ENCODE measurements at regions not wholly inside any gene's neighbourhood (a gene's known extent, or its start where the extent isn't known, plus 50 kb on each side); places are given as distances from the start of the nearest gene placed in this dataset.
"Not testable (repeated sequence)": the region's sequence is repeated elsewhere in the genome, so short reads cannot be mapped to it uniquely, and the experiment has no call there.

DNA sequence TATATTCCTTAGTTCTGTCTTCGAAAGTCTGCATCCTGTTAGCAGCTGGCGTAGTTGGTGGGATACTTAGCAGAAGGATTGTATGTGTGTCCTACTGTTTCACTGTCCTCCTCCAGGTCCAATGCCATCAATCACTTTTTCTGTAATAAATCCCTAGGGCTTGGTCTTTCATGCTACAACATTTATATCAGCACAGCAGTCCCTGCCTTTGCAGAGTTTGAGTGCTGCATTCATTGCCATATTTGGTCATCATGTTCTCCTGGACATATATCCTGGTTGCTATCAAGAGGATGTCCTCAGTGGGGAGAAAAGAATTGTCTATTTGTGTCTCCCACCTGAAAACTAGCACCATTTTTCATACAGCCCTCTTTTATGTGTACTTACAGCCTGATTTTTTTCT, 67.0 kb downstream of the OR5AK2 start:
- DNase-seq (ENCODE audit: low read depth in 2 of 2): no peak

GRCh38 chr11:57056735-57057134, 68.0 kb downstream of the OR5AK2 start:
- Histone ChIP-seq H3K79me2 (ENCODE audit: control insufficient read depth, insufficient read depth, low read length) (no peaks in the 10 kb centered on the region), H3K36me3 (ENCODE audit: control insufficient read depth, insufficient read depth, low read length) (no peaks in the 10 kb centered on the region), H3K27me3 (ENCODE audit: control insufficient read depth, insufficient read depth, low read length) (no peaks in the 10 kb centered on the region), H2AFZ (ENCODE audit: low read length) (no peak overlapping the region), H3K9me3 (ENCODE audit: control insufficient read depth, insufficient read depth, low read depth, low read length) (no peaks in the 10 kb centered on the region), H4K20me1 (ENCODE audit: control insufficient read depth, extremely low read depth, insufficient read depth, low read length) (no peaks in the 10 kb centered on the region), H3K9ac (ENCODE audit: insufficient read depth, low read length) (no peak overlapping the region), H3K4me2 (ENCODE audit: extremely low read depth, insufficient read depth, low read length) (no peak overlapping the region), H3K4me3 (replicated peaks in 1 of 4; ENCODE audit: control extremely low read depth in 1 of 4, insufficient read depth in 1 of 4, low read depth in 3 of 4, low read length in 4 of 4) (no peak overlapping the region), H3K27ac (ENCODE audit: insufficient read depth, low read length) (no peak overlapping the region), H3K4me1 (ENCODE audit: control insufficient read depth, extremely low read depth, insufficient read depth, low read length) (no peaks in the 10 kb centered on the region)
- TF ChIP-seq CTCF (conservative IDR thresholded peaks at IDR 0.05 in 1 of 2, IDR thresholded peaks at IDR 0.05 in 1 of 2; ENCODE audit: low read depth in 1 of 2, low read length in 2 of 2) (no peak), EZH2 (IDR thresholded peaks at IDR 0.05; ENCODE audit: low read length, missing control alignments) (no peak)
- DNase-seq (ENCODE audit: low read depth in 2 of 2): no peak

More for the DNA sequence above, 67.0 kb downstream of the OR5AK2 start:
- Histone ChIP-seq H3K9me3 (ENCODE audit: control insufficient read depth, insufficient read depth, low read depth, low read length) (no peaks in the 10 kb centered on the region), H3K27ac (ENCODE audit: insufficient read depth, low read length) (no peak overlapping the region), H3K4me3 (replicated peaks in 1 of 4; ENCODE audit: control extremely low read depth in 1 of 4, insufficient read depth in 1 of 4, low read depth in 3 of 4, low read length in 4 of 4) (no peak overlapping the region), H3K79me2 (ENCODE audit: control insufficient read depth, insufficient read depth, low read length) (no peaks in the 10 kb centered on the region), H3K4me1 (ENCODE audit: control insufficient read depth, extremely low read depth, insufficient read depth, low read length) (no peaks in the 10 kb centered on the region), H4K20me1 (ENCODE audit: control insufficient read depth, extremely low read depth, insufficient read depth, low read length) (no peaks in the 10 kb centered on the region), H3K9ac (ENCODE audit: insufficient read depth, low read length) (no peak overlapping the region), H3K36me3 (ENCODE audit: control insufficient read depth, insufficient read depth, low read length) (no peaks in the 10 kb centered on the region), H3K4me2 (ENCODE audit: extremely low read depth, insufficient read depth, low read length) (no peak overlapping the region), H3K27me3 (ENCODE audit: control insufficient read depth, insufficient read depth, low read length) (no peaks in the 10 kb centered on the region), H2AFZ (ENCODE audit: low read length) (no peak overlapping the region)
- TF ChIP-seq CTCF (conservative IDR thresholded peaks at IDR 0.05 in 1 of 2, IDR thresholded peaks at IDR 0.05 in 1 of 2; ENCODE audit: low read depth in 1 of 2, low read length in 2 of 2) (no peak), EZH2 (IDR thresholded peaks at IDR 0.05; ENCODE audit: low read length, missing control alignments) (no peak)

DNA sequence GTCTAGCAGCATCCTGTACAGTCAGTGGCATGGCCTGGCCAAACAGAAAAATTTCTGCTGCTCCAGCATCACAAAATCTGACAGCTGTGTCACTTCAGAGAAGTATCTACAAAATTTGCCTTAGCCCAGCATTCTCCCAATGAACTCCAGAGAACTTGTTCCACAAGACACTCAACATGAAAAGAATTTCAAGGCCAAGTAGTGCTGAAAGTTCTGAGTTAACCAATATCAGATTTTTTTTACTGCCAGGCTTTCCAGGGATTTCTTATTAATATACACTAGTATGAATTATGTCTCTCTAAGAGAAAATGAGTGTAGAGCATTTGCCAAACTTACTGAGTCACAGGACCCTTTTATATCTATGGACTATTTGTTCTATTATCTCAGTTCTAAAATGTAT, 68.8 kb downstream of the OR5AK2 start:
- H3K9me3 ChIP-seq (ENCODE audit: control insufficient read depth, insufficient read depth, low read depth, low read length): no peaks in the 10 kb centered on the region
- H3K9ac ChIP-seq (ENCODE audit: insufficient read depth, low read length): no peak overlapping the region
- H3K4me3 ChIP-seq (replicated peaks in 1 of 4; ENCODE audit: control extremely low read depth in 1 of 4, insufficient read depth in 1 of 4, low read depth in 3 of 4, low read length in 4 of 4): no peak overlapping the region
- H3K4me1 ChIP-seq (ENCODE audit: control insufficient read depth, extremely low read depth, insufficient read depth, low read length): no peaks in the 10 kb centered on the region
- H3K36me3 ChIP-seq (ENCODE audit: control insufficient read depth, insufficient read depth, low read length): no peaks in the 10 kb centered on the region
- no peak overlapping the region for H3K4me2 ChIP-seq (ENCODE audit: extremely low read depth, insufficient read depth, low read length)
- TF ChIP-seq CTCF (conservative IDR thresholded peaks at IDR 0.05 in 1 of 2, IDR thresholded peaks at IDR 0.05 in 1 of 2; ENCODE audit: low read depth in 1 of 2, low read length in 2 of 2) (no peak), EZH2 (IDR thresholded peaks at IDR 0.05; ENCODE audit: low read length, missing control alignments) (no peak)
- H3K27me3 ChIP-seq (ENCODE audit: control insufficient read depth, insufficient read depth, low read length): no peaks in the 10 kb centered on the region
- DNase-seq (ENCODE audit: low read depth in 2 of 2): no peak
- H2AFZ ChIP-seq (ENCODE audit: low read length): no peak overlapping the region
- H4K20me1 ChIP-seq (ENCODE audit: control insufficient read depth, extremely low read depth, insufficient read depth, low read length): no peaks in the 10 kb centered on the region
- no peaks in the 10 kb centered on the region for H3K79me2 ChIP-seq (ENCODE audit: control insufficient read depth, insufficient read depth, low read length)
- H3K27ac ChIP-seq (ENCODE audit: insufficient read depth, low read length): no peak overlapping the region

DNA sequence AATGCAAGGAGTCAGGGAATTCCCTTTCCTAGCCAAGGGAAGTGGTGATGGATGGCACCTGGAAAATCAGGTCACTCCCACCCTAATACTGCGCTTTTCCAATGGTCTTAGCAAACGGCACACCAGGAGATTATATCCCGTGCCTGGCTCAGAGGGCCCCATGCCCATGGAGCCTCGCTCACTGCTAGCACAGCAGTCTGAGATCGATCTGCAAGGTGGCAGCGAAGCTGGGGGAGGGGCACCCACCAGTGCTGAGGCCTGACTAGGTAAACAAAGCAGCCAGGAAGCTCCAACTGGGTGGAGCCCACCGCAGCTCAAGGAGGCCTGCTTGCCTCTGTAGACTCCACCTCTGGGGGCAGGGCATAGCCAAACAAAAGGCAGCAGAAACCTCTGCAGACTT, 74.2 kb downstream of the OR5AK2 start:
- not testable (repeated sequence) for H3K4me2 ChIP-seq (ENCODE audit: extremely low read depth, insufficient read depth, low read length); DNase-seq (ENCODE audit: low read depth in 2 of 2); H2AFZ ChIP-seq (ENCODE audit: low read length); H3K4me3 ChIP-seq (replicated peaks in 1 of 4; ENCODE audit: control extremely low read depth in 1 of 4, insufficient read depth in 1 of 4, low read depth in 3 of 4, low read length in 4 of 4); H3K27ac ChIP-seq (ENCODE audit: insufficient read depth, low read length); H3K4me1 ChIP-seq (ENCODE audit: control insufficient read depth, extremely low read depth, insufficient read depth, low read length); H3K9me3 ChIP-seq (ENCODE audit: control insufficient read depth, insufficient read depth, low read depth, low read length); H3K9ac ChIP-seq (ENCODE audit: insufficient read depth, low read length); H4K20me1 ChIP-seq (ENCODE audit: control insufficient read depth, extremely low read depth, insufficient read depth, low read length); H3K27me3 ChIP-seq (ENCODE audit: control insufficient read depth, insufficient read depth, low read length); H3K36me3 ChIP-seq (ENCODE audit: control insufficient read depth, insufficient read depth, low read length); H3K79me2 ChIP-seq (ENCODE audit: control insufficient read depth, insufficient read depth, low read length)
